Prostate gland (tissue), 2 donors: ENCODE measurements at regions not wholly inside any gene's neighbourhood (a gene's known extent, or its start where the extent isn't known, plus 50 kb on each side); places are given as distances from the start of the nearest gene placed in this dataset.

ENCODE experiments used
- POLR2A ChIP-seq: fragments of 450-650 bp; IDR thresholded peaks from one replicate; pipeline ENCODE4 v1.6.1; 2016; ENCODE audit warnings: antibody characterized with exemption, mild to moderate bottlenecking
- POLR2AphosphoS5 ChIP-seq: sonication (generic); formaldehyde crosslinking; IDR thresholded peaks from one replicate; pipeline ENCODE4 v1.6.1; 2017; ENCODE audit warnings: antibody characterized with exemption
- TF ChIP-seq, protein P1 (sequence below), 4 experiments: fragments of 200-600 bp in 2 of 4; fragments of 450-650 bp in 2 of 4; sonication (generic) in 2 of 4; IDR thresholded peaks; 1 replicate in 3 of 4; 2 replicates in 1 of 4; pipeline ENCODE4 v1.5.1; 2016 to 2019; ENCODE audit warnings: antibody characterized with exemption in 4 of 4, mild to moderate bottlenecking in 2 of 4, moderate library complexity in 2 of 4

DNA sequence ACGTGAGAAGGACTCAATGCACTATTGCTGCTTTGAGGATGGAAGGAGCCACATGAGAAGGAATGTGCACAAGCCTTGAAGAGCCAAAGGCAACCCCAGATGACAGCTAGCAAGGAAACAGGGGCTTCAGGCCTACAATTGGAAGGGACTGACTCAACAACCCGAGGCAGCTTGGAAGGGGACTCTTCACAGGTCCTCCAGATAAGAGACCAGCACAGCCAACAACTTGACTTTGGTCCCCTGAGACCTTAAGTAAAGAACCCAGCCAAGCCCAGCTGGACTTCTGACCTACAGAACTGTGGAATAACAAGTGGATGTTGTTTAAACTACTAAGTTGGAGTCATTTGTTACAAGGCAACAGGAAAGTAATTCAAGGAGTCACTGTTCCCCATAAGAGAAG lies 277.2 kb downstream of the SUCLG1 start:
- TF ChIP-seq, protein P1, sequence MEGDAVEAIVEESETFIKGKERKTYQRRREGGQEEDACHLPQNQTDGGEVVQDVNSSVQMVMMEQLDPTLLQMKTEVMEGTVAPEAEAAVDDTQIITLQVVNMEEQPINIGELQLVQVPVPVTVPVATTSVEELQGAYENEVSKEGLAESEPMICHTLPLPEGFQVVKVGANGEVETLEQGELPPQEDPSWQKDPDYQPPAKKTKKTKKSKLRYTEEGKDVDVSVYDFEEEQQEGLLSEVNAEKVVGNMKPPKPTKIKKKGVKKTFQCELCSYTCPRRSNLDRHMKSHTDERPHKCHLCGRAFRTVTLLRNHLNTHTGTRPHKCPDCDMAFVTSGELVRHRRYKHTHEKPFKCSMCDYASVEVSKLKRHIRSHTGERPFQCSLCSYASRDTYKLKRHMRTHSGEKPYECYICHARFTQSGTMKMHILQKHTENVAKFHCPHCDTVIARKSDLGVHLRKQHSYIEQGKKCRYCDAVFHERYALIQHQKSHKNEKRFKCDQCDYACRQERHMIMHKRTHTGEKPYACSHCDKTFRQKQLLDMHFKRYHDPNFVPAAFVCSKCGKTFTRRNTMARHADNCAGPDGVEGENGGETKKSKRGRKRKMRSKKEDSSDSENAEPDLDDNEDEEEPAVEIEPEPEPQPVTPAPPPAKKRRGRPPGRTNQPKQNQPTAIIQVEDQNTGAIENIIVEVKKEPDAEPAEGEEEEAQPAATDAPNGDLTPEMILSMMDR (IDR thresholded peaks at IDR 0.05) = no peak
- TF ChIP-seq POLR2AphosphoS5 (no peak), POLR2A (no peak)
